ENCODE measurements at regions not wholly inside any gene's neighbourhood (a gene's known extent, or its start where the extent isn't known, plus 50 kb on each side); places are given as distances from the start of the nearest gene placed in this dataset.
"Not testable (repeated sequence)": the region's sequence is repeated elsewhere in the genome, so short reads cannot be mapped to it uniquely, and the experiment has no call there.

GRCh38 chr1:48066936-48067335 is 69.8 kb upstream of the TRABD2B start:
- Histone ChIP-seq H3K4me3 (ENCODE audit: low read depth, low read length) (no peak overlapping the region), H3K36me3 (ENCODE audit: control insufficient read depth, insufficient read depth, low read length) (no peaks in the 10 kb centered on the region), H3K27me3 (ENCODE audit: control insufficient read depth, insufficient read depth, low read length) (no peaks in the 10 kb centered on the region)
- no peak for TF ChIP-seq CTCF (IDR thresholded peaks at IDR 0.05; ENCODE audit: insufficient read depth, low read length, poor library complexity, severe bottlenecking)
- DNase-seq (ENCODE audit: low read depth), result peak; percentile 87

- H3K4me3 ChIP-seq (ENCODE audit: low read depth, low read length); H3K36me3 ChIP-seq (ENCODE audit: control insufficient read depth, insufficient read depth, low read length); H3K27me3 ChIP-seq (ENCODE audit: control insufficient read depth, insufficient read depth, low read length); DNase-seq (ENCODE audit: low read depth): not testable (repeated sequence)
Observed at GRCh38 chr1:48064693-48065092, 67.5 kb upstream of the TRABD2B start.

- DNase-seq (ENCODE audit: low read depth), result no peak
- H3K4me3 ChIP-seq (ENCODE audit: low read depth, low read length), result no peak overlapping the region
- H3K27me3 ChIP-seq (ENCODE audit: control insufficient read depth, insufficient read depth, low read length), result no peaks in the 10 kb centered on the region
- H3K36me3 ChIP-seq (ENCODE audit: control insufficient read depth, insufficient read depth, low read length), result no peaks in the 10 kb centered on the region
- no peak for TF ChIP-seq CTCF (IDR thresholded peaks at IDR 0.05; ENCODE audit: insufficient read depth, low read length, poor library complexity, severe bottlenecking)
Observed at GRCh38 chr1:48062353-48062752, 65.2 kb upstream of the TRABD2B start.

GRCh38 chr1:48061162-48062136 is 64.3 kb upstream of the TRABD2B start:
- Histone ChIP-seq H3K27me3 (ENCODE audit: control insufficient read depth, insufficient read depth, low read length) (no peaks in the 10 kb centered on the region), H3K4me3 (ENCODE audit: low read depth, low read length) (no peak overlapping the region), H3K36me3 (ENCODE audit: control insufficient read depth, insufficient read depth, low read length) (no peaks in the 10 kb centered on the region)
- no peak for DNase-seq (ENCODE audit: low read depth)
- peak; percentile 69 for TF ChIP-seq CTCF (IDR thresholded peaks at IDR 0.05; ENCODE audit: insufficient read depth, low read length, poor library complexity, severe bottlenecking)

- no peak overlapping the region for H3K4me3 ChIP-seq (ENCODE audit: low read depth, low read length)
- DNase-seq (ENCODE audit: low read depth), result no peak
- TF ChIP-seq CTCF (IDR thresholded peaks at IDR 0.05; ENCODE audit: insufficient read depth, low read length, poor library complexity, severe bottlenecking), result no peak
Observed at GRCh38 chr1:48059289-48059688, 62.1 kb upstream of the TRABD2B start.

GRCh38 chr1:48058135-48059025 is 61.2 kb upstream of the TRABD2B start:
- H3K4me3 ChIP-seq (ENCODE audit: low read depth, low read length), result no peak overlapping the region
- no peaks in the 10 kb centered on the region for H3K36me3 ChIP-seq (ENCODE audit: control insufficient read depth, insufficient read depth, low read length)
- no peak for TF ChIP-seq CTCF (IDR thresholded peaks at IDR 0.05; ENCODE audit: insufficient read depth, low read length, poor library complexity, severe bottlenecking)
- H3K27me3 ChIP-seq (ENCODE audit: control insufficient read depth, insufficient read depth, low read length), result no peaks in the 10 kb centered on the region
- no peak for DNase-seq (ENCODE audit: low read depth)

More at GRCh38 chr1:48059289-48059688, 62.1 kb upstream of the TRABD2B start:
- H3K27me3 ChIP-seq (ENCODE audit: control insufficient read depth, insufficient read depth, low read length), result no peaks in the 10 kb centered on the region
- H3K36me3 ChIP-seq (ENCODE audit: control insufficient read depth, insufficient read depth, low read length), result no peaks in the 10 kb centered on the region
